Neural progenitor cell (in vitro differentiated cells): ENCODE measurements at regions not wholly inside any gene's neighbourhood (a gene's known extent, or its start where the extent isn't known, plus 50 kb on each side); places are given as distances from the start of the nearest gene placed in this dataset.

Experiments used
- DNase-seq: peaks from one replicate; pipeline ENCODE4 v3.0.0-alpha.2; 2016; ENCODE audit warnings: low spot score
- H2AFZ ChIP-seq: fragments of 200-600 bp; sonication (generic); replicated peaks from 2 replicates; pipeline ENCODE4 v1.6.1; 2016; ENCODE audit warnings: antibody characterized with exemption
- H3F3A ChIP-seq: fragments of 200-600 bp; sonication (generic); 2 replicates; pipeline ENCODE4 v1.6.1; 2016; ENCODE audit warnings: antibody characterized with exemption, low read depth
- H3K27ac ChIP-seq: fragments of 200-600 bp; sonication (generic); 2 replicates; pipeline ENCODE4 v1.5.1; 2016; ENCODE audit warnings: mild to moderate bottlenecking
- H3K27me3 ChIP-seq: fragments of 200-600 bp; sonication (generic); 2 replicates; pipeline ENCODE4 v1.6.1; 2016; ENCODE audit warnings: mild to moderate bottlenecking, moderate library complexity
- H3K36me3 ChIP-seq: fragments of 200-600 bp; sonication (generic); 2 replicates; pipeline ENCODE4 v1.5.1; 2016
- H3K4me1 ChIP-seq: fragments of 200-600 bp; sonication (generic); 2 replicates; pipeline ENCODE4 v1.6.1; 2016; ENCODE audit warnings: mixed run types
- H3K4me2 ChIP-seq: fragments of 200-600 bp; sonication (generic); 2 replicates; pipeline ENCODE4 v1.6.1; 2016
- H3K4me3 ChIP-seq: fragments of 200-600 bp; sonication (generic); 2 replicates; pipeline ENCODE4 v1.5.1; 2016
- H3K79me2 ChIP-seq: fragments of 200-600 bp; sonication (generic); 2 replicates; pipeline ENCODE4 v1.6.1; 2016; ENCODE audit warnings: low read depth
- H3K9ac ChIP-seq: fragments of 200-600 bp; sonication (generic); 2 replicates; pipeline ENCODE4 v1.6.1; 2016
- H3K9me3 ChIP-seq: fragments of 200-600 bp; sonication (generic); 2 replicates; pipeline ENCODE4 v1.5.1; 2016; ENCODE audit warnings: low read depth
- H4K20me1 ChIP-seq: fragments of 200-600 bp; sonication (generic); 2 replicates; pipeline ENCODE4 v1.6.1; 2016; ENCODE audit warnings: low read depth
- H3K27ac Mint-ChIP-seq: 3 replicates; pipeline ENCODE4 v1.8.0; 2021; ENCODE audit warnings: mixed read lengths
- H3K27me3 Mint-ChIP-seq: 2 replicates; pipeline ENCODE4 v1.8.0; 2022; ENCODE audit warnings: low read depth, mild to moderate bottlenecking, inconsistent platforms, moderate library complexity, mixed read lengths; ENCODE audit not compliant: insufficient read depth
- H3K36me3 Mint-ChIP-seq: 3 replicates; pipeline ENCODE4 v1.8.0; 2021; ENCODE audit warnings: mixed read lengths
- H3K4me1 Mint-ChIP-seq: 3 replicates; pipeline ENCODE4 v1.8.0; 2021; ENCODE audit warnings: mixed read lengths
- H3K4me3 Mint-ChIP-seq: 3 replicates; pipeline ENCODE4 v1.8.0; 2021; ENCODE audit warnings: mild to moderate bottlenecking, moderate library complexity, mixed read lengths
- H3K9me3 Mint-ChIP-seq: 3 replicates; pipeline ENCODE4 v1.8.0; 2020; ENCODE audit warnings: mixed read lengths
- CTCF ChIP-seq: fragments of 200-600 bp; sonication (generic); IDR thresholded peaks from 2 replicates; pipeline ENCODE4 v1.5.1; 2017; ENCODE audit warnings: antibody characterized with exemption, mild to moderate bottlenecking
- EZH2 ChIP-seq: fragments of 200-600 bp; sonication (generic); IDR thresholded peaks from 2 replicates; pipeline ENCODE4 v1.6.1; 2017; ENCODE audit warnings: antibody characterized with exemption, mild to moderate bottlenecking, moderate library complexity
- EZH2phosphoT487 ChIP-seq: fragments of 200-600 bp; sonication (generic); IDR thresholded peaks from 2 replicates; pipeline ENCODE4 v1.6.1; 2017; ENCODE audit warnings: antibody characterized with exemption

- no peaks in the 10 kb centered on the region for H3K27me3 ChIP-seq
- H3K36me3 Mint-ChIP-seq: no peaks in the 10 kb centered on the region
- no peak overlapping the region for H2AFZ ChIP-seq
- H3K9me3 ChIP-seq: no peaks in the 10 kb centered on the region
- no peaks in the 10 kb centered on the region for H3K4me1 ChIP-seq
- no peak overlapping the region for H3K27ac Mint-ChIP-seq
- H3K4me3 Mint-ChIP-seq: no peak overlapping the region
- no peak overlapping the region for H3K4me3 ChIP-seq
- no peaks in the 10 kb centered on the region for H4K20me1 ChIP-seq
- no peaks in the 10 kb centered on the region for H3K79me2 ChIP-seq
- TF ChIP-seq CTCF (no peak), EZH2phosphoT487 (no peak), EZH2 (no peak)
- H3K9me3 Mint-ChIP-seq: peaks cover 23% of the 10 kb centered on the region
- no peak overlapping the region for H3K4me2 ChIP-seq
- H3K9ac ChIP-seq: no peak overlapping the region
- no peaks in the 10 kb centered on the region for H3F3A ChIP-seq
- H3K4me1 Mint-ChIP-seq: peaks cover 16% of the 10 kb centered on the region
- no peak overlapping the region for H3K27ac ChIP-seq
- H3K36me3 ChIP-seq: no peaks in the 10 kb centered on the region
- no peak for DNase-seq
- H3K27me3 Mint-ChIP-seq: peaks cover 2% of the 10 kb centered on the region
Measured at GRCh38 chr12:58513301-58513834, 406.9 kb downstream of the LRIG3 start.

DNA sequence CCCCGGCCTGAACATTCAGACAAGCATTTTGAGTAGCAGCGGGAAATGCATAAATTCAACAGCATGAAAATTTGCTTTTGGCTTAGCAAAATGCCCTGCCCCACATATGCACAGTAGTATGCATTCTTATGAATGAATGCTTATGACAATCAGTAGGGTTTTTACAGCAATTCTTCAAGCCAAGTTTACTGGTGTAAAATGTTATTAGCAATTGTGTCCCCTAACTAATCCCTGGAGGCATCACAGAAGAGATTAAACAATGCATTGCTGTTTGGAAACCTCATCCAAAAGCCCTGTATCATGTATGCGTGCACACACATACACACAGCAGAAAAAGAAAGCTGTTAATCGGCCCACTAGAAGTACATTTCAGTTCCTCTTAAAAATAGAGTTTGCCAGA is 406.5 kb downstream of the LRIG3 start:
- no peak for DNase-seq
- Histone ChIP-seq H2AFZ (no peak overlapping the region), H4K20me1 (no peaks in the 10 kb centered on the region), H3K79me2 (no peaks in the 10 kb centered on the region), H3K4me3 (no peak overlapping the region), H3F3A (no peaks in the 10 kb centered on the region), H3K27me3 (no peaks in the 10 kb centered on the region), H3K9ac (no peak overlapping the region), H3K27ac (no peak overlapping the region), H3K4me2 (no peak overlapping the region), H3K9me3 (no peaks in the 10 kb centered on the region), H3K4me1 (no peaks in the 10 kb centered on the region), H3K36me3 (no peaks in the 10 kb centered on the region)
- Mint-ChIP-seq H3K36me3 (no peaks in the 10 kb centered on the region), H3K27me3 (peaks cover 2% of the 10 kb centered on the region), H3K9me3 (peaks cover 27% of the 10 kb centered on the region), H3K4me3 (no peak overlapping the region), H3K4me1 (peaks cover 16% of the 10 kb centered on the region), H3K27ac (no peak overlapping the region)
- TF ChIP-seq EZH2: no peak
- TF ChIP-seq CTCF: no peak
- no peak for TF ChIP-seq EZH2phosphoT487

DNA sequence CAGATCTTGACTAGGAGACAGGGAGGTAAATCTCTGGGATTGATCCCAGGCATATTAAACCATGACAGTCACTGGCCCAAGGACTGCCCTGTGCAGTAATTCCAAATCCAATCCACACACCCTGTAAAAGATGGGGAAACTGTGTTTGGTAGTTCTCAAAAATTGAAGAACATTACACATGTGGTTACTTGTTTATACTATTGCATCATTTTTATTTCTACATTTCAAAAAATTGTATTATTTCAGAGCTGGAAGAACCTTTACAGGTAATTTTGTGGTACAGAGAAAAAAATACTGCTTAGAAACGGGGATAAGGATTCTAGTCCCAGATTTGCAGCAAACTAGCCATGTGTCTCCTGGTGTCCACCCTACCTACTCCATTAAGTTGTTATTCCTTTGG is 400.5 kb downstream of the LRIG3 start:
- H3K27me3 Mint-ChIP-seq: peaks cover 2% of the 10 kb centered on the region
- DNase-seq: no peak
- Histone ChIP-seq H2AFZ (no peak overlapping the region), H3K36me3 (no peaks in the 10 kb centered on the region), H3K4me2 (no peak overlapping the region), H3K4me3 (no peak overlapping the region), H3K79me2 (no peaks in the 10 kb centered on the region), H3K27ac (no peak overlapping the region), H3F3A (no peaks in the 10 kb centered on the region), H3K9me3 (no peaks in the 10 kb centered on the region), H3K4me1 (peaks cover 6% of the 10 kb centered on the region), H3K27me3 (no peaks in the 10 kb centered on the region), H4K20me1 (no peaks in the 10 kb centered on the region), H3K9ac (no peak overlapping the region)
- no peak for TF ChIP-seq CTCF
- no peak overlapping the region for H3K4me3 Mint-ChIP-seq
- no peaks in the 10 kb centered on the region for H3K36me3 Mint-ChIP-seq
- peaks cover 21% of the 10 kb centered on the region for H3K9me3 Mint-ChIP-seq
- H3K4me1 Mint-ChIP-seq: no peaks in the 10 kb centered on the region
- H3K27ac Mint-ChIP-seq: no peak overlapping the region
